Ramos (cell line): ENCODE measurements at regions not wholly inside any gene's neighbourhood (a gene's known extent, or its start where the extent isn't known, plus 50 kb on each side); places are given as distances from the start of the nearest gene placed in this dataset.

Source experiments
- in situ Hi-C: fragments of 300-500 bp; cut with MboI; formaldehyde crosslinking; loops from one replicate; pipeline ENCODE4 v1.14.3; 2022; ENCODE audit warnings: low sequenced_read_pairs; ENCODE audit not compliant: unreplicated experiment

GRCh38 chr11:42249956-42250355, 790.5 kb upstream of the LRRC4C start:
- in situ Hi-C loops = no loop called here

- in situ Hi-C loops = no loop called here
These were observed 792.5 kb upstream of the LRRC4C start for GRCh38 chr11:42251984-42252383.

- in situ Hi-C loops = no loop called here
These were observed 793.7 kb upstream of the LRRC4C start for GRCh38 chr11:42253156-42253555.

- in situ Hi-C loops = no loop called here
These were observed 796.5 kb upstream of the LRRC4C start for GRCh38 chr11:42255906-42256305.

GRCh38 chr11:42257534-42257933, 798.1 kb upstream of the LRRC4C start:
- in situ Hi-C loops = no loop called here

GRCh38 chr11:42265072-42265471, 805.6 kb upstream of the LRRC4C start:
- in situ Hi-C loops = no loop called here

- in situ Hi-C loops = no loop called here
These were observed 811.9 kb upstream of the LRRC4C start for GRCh38 chr11:42271306-42271705.

- in situ Hi-C loops = no loop called here
These were observed 814.5 kb upstream of the LRRC4C start for GRCh38 chr11:42273977-42274376.

- in situ Hi-C loops = no loop called here
These were observed 837.5 kb upstream of the LRRC4C start for GRCh38 chr11:42296910-42297309.

- in situ Hi-C loops = no loop called here
These were observed 840.3 kb upstream of the LRRC4C start for GRCh38 chr11:42299780-42300179.

GRCh38 chr11:42301777-42302176, 842.3 kb upstream of the LRRC4C start:
- in situ Hi-C loops = no loop called here

GRCh38 chr11:42311514-42311913, 852.1 kb upstream of the LRRC4C start:
- in situ Hi-C loops = no loop called here

GRCh38 chr11:42311944-42312343, 852.5 kb upstream of the LRRC4C start:
- in situ Hi-C loops = no loop called here

GRCh38 chr11:42315267-42315666, 855.8 kb upstream of the LRRC4C start:
- in situ Hi-C loops = no loop called here

- in situ Hi-C loops = no loop called here
These were observed 856.4 kb upstream of the LRRC4C start for GRCh38 chr11:42315846-42316245.

- in situ Hi-C loops = no loop called here
These were observed 860.5 kb upstream of the LRRC4C start for GRCh38 chr11:42319921-42320320.

- in situ Hi-C loops = no loop called here
These were observed 870.6 kb upstream of the LRRC4C start for GRCh38 chr11:42329929-42330565.

- in situ Hi-C loops = no loop called here
These were observed 878.5 kb upstream of the LRRC4C start for GRCh38 chr11:42337786-42338455.

- in situ Hi-C loops = no loop called here
These were observed 884.8 kb upstream of the LRRC4C start for GRCh38 chr11:42344204-42344792.

GRCh38 chr11:42345933-42346332, 886.5 kb upstream of the LRRC4C start:
- in situ Hi-C loops = no loop called here

GRCh38 chr11:42363701-42364100, 904.2 kb upstream of the LRRC4C start:
- in situ Hi-C loops = no loop called here

GRCh38 chr11:42390116-42390515, 921.7 kb upstream of the API5 start:
- in situ Hi-C loops = no loop called here
